ENCODE measurements at regions not wholly inside any gene's neighbourhood (a gene's known extent, or its start where the extent isn't known, plus 50 kb on each side); places are given as distances from the start of the nearest gene placed in this dataset.

- Histone ChIP-seq H3K4me2 (no peak overlapping the region), H3K27ac (no peak overlapping the region), H3K9me3 (no peaks in the 10 kb centered on the region), H3K4me3 (no peak overlapping the region), H3K4me1 (no peaks in the 10 kb centered on the region)
- WGBS (ENCODE audit: missing lambda C conversion rate): 7% methylated on average over 2 of the region's 2 CpGs
- CTCF ChIA-PET: interaction anchor here (1.0 kb wide), 1 partner anchor 8 kb away, joined by 3 read pairs; no protein-coding TSS in a partner anchor
- TF ChIP-seq MAZ (IDR thresholded peaks at IDR 0.05; ENCODE audit: borderline replicate concordance, low read depth, low read length) (no peak), HES2 (IDR thresholded peaks at IDR 0.05) (no peak), MYC (IDR thresholded peaks at IDR 0.05; ENCODE audit: borderline replicate concordance, low read length) (no peak), CHD4 (IDR thresholded peaks at IDR 0.05; ENCODE audit: borderline replicate concordance) (no peak)
- DNase-seq (ENCODE audit: low read depth in 1 of 2, low spot score in 1 of 2) (no peak), FAIRE-seq (no peak), ATAC-seq (no peak)
- POLR2A ChIA-PET: no interaction called here
Measured at GRCh38 chr6:95804847-95805541, 210.8 kb upstream of the FUT9 start.

- no peak for ATAC-seq
Measured at GRCh38 chr6:95805699-95806098, 210.1 kb upstream of the FUT9 start.

GRCh38 chr6:95815389-95816056 is 200.3 kb upstream of the FUT9 start:
- H3K9me3 ChIP-seq: no peaks in the 10 kb centered on the region
- CTCF ChIA-PET: no interaction called here
- no peak for ATAC-seq
- H3K4me1 ChIP-seq: no peaks in the 10 kb centered on the region
- POLR2A ChIA-PET: no interaction called here
- H3K27ac ChIP-seq: no peak overlapping the region
- DNase-seq (ENCODE audit: low read depth in 1 of 2, low spot score in 1 of 2): no peak
- FAIRE-seq: no peak
- no peak overlapping the region for H3K4me3 ChIP-seq
- 21% methylated on average over 3 of the region's 3 CpGs for WGBS (ENCODE audit: missing lambda C conversion rate)
- TF ChIP-seq KDM5A (IDR thresholded peaks at IDR 0.05): no peak
- TF ChIP-seq CHD4 (IDR thresholded peaks at IDR 0.05; ENCODE audit: borderline replicate concordance): no peak
- TF ChIP-seq HOXB13 (CRISPR knock-in tag; IDR thresholded peaks at IDR 0.05; ENCODE audit: low read depth): no peak
- no peak for TF ChIP-seq HMGXB4 (CRISPR knock-in tag; IDR thresholded peaks at IDR 0.05; ENCODE audit: borderline replicate concordance)
- TF ChIP-seq CBX2 (IDR thresholded peaks at IDR 0.05; ENCODE audit: borderline replicate concordance, low read depth): no peak
- no peak for TF ChIP-seq SMC3 (IDR thresholded peaks at IDR 0.05)
- no peak for TF ChIP-seq E2F6 (IDR thresholded peaks at IDR 0.05; ENCODE audit: borderline replicate concordance, low read depth)
- no peak for TF ChIP-seq REST (IDR thresholded peaks at IDR 0.05)
- no peak for TF ChIP-seq RARB (CRISPR knock-in tag; IDR thresholded peaks at IDR 0.05)
- no peak for TF ChIP-seq POLR2A (IDR thresholded peaks at IDR 0.05; ENCODE audit: low read length)
- no peak for TF ChIP-seq ELK1 (IDR thresholded peaks at IDR 0.05; ENCODE audit: low read depth, low read length)
- no peak for TF ChIP-seq CHD2 (IDR thresholded peaks at IDR 0.05; ENCODE audit: low read length, partially characterized antibody)
- no peak for TF ChIP-seq MAFK (IDR thresholded peaks at IDR 0.05; ENCODE audit: partially characterized antibody)
- TF ChIP-seq KDM1A (IDR thresholded peaks at IDR 0.05; ENCODE audit: low read depth): no peak
- TF ChIP-seq TP53 (CRISPR knock-in tag; IDR thresholded peaks at IDR 0.05): no peak
- TF ChIP-seq HDAC2 (IDR thresholded peaks at IDR 0.05): no peak
- TF ChIP-seq EHMT2 (IDR thresholded peaks at IDR 0.05; ENCODE audit: low read depth): no peak
- H3K4me2 ChIP-seq: no peak overlapping the region

More at GRCh38 chr6:95805699-95806098, 210.1 kb upstream of the FUT9 start:
- H3K27ac ChIP-seq: no peak overlapping the region
- ChIA-PET POLR2A (no interaction called here), CTCF (no interaction called here)
- TF ChIP-seq CBX8 (IDR thresholded peaks at IDR 0.05) (no peak), HEYL (CRISPR knock-in tag; IDR thresholded peaks at IDR 0.05) (no peak), RFX5 (IDR thresholded peaks at IDR 0.05) (no peak)
- no peak for FAIRE-seq
- H3K9me3 ChIP-seq: no peaks in the 10 kb centered on the region
- H3K4me2 ChIP-seq: no peak overlapping the region
- DNase-seq (ENCODE audit: low read depth in 1 of 2, low spot score in 1 of 2): no peak
- H3K4me1 ChIP-seq: no peaks in the 10 kb centered on the region
- no peak overlapping the region for H3K4me3 ChIP-seq

Data from A549 (cell line).